NCI-H460 (cell line): ENCODE measurements at regions not wholly inside any gene's neighbourhood (a gene's known extent, or its start where the extent isn't known, plus 50 kb on each side); places are given as distances from the start of the nearest gene placed in this dataset.

Experiments used
- DNase-seq: peaks from one replicate; pipeline ENCODE4 v3.0.0-alpha.2; 2016; ENCODE audit warnings: low read depth; ENCODE audit errors: extremely low read depth

DNA sequence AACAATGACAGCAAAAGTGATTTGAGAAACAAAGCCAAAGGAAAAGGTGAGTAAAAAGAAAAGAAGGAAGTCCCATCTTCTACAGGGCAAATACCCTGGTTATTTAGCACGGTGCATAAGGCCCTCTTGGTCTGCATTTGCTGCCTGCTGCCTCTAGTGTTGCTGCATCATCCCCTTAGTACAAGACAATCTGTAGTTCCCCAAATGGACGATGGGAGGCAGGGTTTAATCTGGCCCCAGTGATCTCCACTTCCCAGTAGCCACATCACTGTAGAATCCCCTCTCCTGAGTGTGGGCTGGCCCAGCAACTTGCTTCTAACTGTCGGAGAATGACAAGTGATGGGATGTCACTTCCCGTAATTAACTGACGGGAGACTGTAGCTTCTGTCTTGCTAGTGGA, 85.1 kb downstream of the CTAGE1 start:
- no peak for DNase-seq

DNA sequence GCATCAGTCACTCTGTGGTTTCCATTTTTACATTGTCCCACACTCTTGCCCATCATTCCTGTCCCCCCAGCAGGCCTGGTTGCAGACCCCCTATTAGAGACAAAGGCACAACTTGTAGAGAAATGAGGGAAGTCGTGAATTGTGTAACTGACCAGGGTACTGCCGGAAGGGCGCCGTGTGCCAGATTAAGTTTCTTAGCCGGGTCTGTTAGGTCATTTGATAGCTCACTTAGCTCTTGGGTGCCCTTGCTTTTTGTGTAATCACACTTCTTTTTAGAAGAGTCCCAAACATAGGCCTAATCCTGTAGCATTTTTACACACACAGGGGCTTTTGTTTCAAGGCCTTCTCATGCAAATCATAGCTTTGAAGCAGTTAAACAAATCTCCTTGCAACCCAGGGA, 87.2 kb downstream of the CTAGE1 start:
- no peak for DNase-seq

DNA sequence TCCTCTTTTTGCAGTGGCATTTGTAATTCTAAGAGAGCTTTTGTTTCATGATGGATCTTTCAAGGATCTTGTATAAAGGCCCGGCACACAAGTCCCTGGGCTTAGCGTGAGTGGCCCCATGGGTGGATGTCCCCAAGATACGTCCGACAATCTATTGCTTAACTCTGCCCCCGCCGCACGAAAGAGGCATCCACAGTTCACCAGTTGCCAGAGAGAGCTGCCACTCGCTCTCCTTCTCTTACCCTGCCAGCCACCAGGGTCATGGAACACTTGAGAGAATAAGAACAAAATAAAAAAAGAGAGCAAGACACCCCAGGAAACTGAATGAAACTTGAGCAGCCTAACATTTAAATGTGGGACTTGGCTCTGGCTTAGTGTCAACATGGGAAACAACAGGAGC, 92.3 kb downstream of the CTAGE1 start:
- DNase-seq = no peak

DNA sequence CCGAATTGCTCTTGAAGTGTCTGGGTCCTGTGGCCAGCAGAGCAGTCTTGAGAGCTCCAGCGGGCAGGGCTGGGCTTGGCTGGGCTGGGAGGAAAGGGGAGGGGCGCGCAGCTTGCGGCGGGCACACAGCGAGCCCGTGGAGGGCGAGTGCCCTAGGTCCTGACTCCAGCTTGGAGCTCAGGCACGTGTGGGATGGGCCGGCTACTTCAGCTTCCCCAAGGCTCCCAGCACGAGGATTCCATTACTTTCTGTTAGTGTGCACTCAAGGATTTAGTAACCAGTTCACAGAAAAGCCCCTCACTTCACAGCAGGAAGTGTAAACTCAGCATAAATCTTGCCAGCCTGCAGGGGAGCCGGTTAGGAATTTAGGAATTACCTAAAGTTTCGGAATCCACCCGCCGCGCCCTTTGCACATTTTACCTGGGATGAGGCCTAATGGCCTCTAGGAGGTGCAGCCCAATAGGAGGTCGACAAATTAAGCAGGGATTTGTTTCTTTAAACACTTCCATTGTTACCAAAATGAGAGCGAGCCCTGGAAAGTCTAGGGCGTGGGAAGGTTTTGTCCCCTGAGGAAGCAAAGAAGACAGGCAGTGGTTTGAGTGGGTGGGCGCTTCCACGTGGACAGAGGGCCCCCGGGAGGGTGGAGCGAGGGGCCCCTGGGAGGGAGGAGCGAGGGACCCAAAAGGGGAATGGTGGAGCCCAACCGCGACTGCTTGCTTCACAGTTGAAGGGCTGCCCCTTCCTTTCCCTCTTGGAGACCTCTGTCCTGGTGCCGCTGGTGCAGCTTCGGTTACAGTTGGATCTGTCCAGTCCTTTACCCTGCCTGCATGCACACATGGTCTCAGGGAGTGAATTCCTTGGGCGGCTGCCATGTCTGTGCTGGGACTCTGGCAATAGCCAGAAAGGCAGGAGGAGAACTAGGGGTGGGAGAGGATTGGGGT, 93.3 kb downstream of the CTAGE1 start:
- no peak for DNase-seq

DNA sequence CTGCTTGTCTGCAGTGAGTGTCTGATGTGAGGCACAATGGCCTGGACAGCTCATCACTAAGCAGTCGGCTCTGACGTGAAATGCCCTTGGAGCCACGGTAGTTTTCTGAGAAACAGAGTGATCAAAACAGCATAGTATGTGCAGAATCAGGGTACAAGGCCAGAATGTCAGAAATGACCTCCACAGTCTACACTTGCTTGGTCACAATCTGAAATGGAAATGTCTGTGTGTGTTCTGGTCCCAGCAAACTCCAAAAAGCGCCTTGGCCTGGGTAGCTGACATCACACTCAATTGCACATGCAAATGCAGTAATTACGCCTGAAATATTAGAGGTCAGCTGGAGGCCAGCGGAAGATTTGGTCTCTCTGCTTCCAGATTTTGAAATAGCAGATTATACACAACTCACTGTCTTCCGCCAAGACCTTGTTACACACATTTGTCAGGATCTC, 95.4 kb downstream of the CTAGE1 start:
- no peak for DNase-seq

DNA sequence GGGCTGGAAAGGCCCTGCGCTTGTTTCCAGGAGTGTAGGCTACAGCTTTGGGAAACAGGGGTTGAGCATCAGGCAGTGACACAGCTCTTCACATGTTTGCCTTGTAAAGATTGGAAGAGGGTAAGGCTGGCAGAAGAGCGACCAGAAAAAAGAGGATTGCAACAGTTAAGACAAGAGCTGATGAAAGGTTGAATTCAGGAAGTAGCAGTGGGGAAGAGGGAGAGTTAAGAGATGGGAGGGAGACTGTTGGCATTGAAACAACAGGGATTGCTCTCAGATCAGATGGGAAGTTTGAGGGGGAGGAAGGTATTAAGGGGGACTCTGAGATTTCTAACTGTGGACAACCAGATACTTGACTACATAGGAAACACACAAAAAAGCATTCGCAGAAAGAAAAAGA, 96.9 kb downstream of the CTAGE1 start:
- no peak for DNase-seq

DNA sequence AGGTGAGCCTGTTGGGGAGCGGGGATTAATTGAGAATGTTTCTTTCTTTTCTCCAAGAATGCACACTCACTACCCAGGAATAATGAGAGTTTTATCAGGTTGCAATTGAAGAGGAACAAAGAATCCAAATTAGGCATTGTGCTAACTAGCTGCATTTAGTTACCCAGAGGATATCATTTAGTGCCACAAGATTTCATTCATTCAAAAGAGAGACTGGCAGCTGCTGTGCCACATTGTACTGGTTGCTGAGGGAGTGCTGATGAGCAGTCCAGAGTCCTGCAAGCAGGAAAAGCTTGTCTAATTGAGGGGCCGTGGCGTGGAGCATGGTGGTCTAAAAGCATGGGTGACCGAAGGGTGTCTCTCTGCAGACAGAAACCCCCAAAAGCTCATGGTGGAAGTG, 97.6 kb downstream of the CTAGE1 start:
- DNase-seq = no peak

DNA sequence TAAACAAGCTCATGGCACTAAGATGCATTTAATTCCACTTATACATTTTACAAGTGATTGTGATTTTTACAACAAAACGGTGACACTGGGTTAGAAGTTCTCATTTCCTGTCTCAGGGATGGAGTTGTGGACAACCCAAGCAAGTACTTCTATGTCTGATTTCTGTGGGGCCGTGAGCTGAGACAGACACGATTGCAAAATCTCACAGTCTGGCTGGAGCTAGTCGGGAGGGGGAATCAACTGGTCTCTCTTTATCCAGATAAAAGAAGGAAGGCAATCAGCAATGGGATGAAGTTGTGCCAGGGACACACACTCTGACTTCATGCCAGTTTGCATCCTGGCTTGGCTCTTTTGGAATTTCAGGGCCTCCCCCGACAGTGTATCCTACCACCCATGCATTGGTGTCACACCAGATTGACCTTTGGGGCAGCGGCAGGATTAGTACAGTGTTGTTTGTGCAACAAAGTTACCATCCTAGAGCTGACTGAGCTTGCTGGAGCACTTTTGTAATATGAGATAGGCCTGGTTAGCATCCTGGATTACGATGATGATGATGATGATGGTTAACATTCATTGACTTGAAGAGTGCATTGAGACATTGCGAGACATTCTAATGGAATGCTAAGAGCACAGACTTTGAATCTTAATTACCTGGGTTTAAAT, 98.8 kb downstream of the CTAGE1 start:
- DNase-seq = no peak

DNA sequence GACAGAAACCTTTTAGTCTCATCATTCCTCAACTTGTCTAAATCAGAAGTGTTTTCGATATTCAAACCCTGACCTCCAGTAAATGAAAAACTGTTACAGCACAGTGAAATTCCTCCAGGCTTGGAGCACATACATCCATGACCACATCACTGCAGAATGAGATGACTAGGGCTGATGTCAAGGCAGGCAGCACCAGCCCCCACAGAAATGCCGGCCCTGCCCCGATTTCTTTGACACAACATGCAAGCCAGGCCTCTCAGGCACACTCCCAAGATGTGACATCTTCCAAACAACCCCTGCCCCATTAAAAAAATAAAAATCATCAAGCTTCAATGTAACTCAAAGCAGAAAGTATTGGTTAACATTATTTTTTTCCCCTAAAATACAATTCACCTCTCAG, 103.3 kb downstream of the CTAGE1 start:
- DNase-seq = no peak

DNA sequence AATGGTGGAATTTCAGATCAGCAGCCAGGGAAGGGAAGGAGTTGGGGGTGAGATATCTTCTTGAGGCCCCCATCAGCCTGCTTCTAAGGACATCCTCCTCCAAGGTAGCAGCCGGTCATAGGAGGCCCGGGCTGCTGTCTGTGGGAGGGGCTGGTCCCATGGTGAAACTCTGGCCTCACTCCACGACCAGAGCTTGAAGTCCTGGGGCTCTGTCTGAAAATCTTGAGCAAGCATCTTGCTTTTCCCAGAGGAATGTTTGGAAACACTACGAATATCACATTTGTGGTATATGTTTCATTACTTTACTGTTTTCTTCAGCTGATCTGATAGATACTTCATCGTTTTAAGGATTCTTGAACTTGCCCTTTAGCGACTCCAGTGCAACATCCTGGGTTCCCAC, 103.7 kb downstream of the CTAGE1 start:
- no peak for DNase-seq

DNA sequence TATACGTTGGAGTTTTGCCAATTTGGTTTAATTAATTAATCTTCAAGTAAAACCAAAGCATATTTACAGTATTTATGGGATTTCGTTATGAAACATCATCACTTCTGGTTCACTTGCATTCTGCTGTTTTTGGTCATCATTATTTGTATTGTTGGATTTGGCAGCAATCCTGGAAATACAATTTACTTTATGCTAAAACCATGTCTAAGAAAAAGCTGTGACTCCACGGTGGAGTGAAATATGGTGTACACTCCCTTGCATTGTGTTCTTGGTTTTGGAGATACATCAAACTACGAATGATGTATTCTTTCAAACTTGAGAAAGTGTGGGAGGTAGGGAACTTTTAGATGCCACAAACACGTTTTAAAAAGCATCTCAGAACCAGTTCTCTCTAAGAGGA, 106.4 kb downstream of the CTAGE1 start:
- no peak for DNase-seq

DNA sequence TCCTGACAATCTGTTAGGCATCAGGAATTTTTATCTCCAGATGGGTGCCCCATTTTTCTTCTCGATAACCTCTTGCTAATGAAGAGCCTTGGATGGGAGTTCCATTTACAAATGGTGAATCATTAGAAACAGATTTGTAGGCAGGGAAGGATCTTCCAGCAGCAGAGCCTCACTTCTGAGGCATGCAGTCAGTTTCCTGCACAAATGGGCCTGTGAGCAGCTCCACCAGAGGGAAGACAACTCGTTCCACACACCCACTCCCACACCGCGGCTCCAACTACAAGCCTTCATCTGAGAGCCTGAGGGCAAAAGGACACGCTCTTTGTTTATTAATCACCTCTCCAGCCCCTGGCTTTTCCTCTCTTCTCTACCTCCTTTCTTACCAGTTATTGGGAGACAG, 108.5 kb downstream of the CTAGE1 start:
- DNase-seq = no peak

DNA sequence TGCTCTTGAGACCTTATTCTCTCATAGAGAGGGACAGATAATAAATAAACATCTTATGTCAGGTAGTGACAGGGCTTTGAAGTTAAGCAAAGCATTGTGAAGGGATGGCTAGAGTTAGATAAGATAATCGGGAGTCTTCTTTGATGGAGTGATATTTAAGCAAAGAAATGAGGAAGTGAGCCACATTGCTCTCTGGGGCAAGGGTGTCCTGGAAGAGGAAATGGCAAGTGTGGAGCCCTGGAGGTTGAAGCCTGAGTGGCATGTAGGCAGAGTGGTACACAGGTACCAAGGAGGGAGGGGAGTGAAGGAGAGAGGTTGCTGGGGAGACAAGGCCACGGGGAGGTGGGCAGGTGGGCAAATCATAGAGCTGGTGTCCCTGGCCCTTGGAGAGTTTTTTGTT, 110.2 kb downstream of the CTAGE1 start:
- no peak for DNase-seq

DNA sequence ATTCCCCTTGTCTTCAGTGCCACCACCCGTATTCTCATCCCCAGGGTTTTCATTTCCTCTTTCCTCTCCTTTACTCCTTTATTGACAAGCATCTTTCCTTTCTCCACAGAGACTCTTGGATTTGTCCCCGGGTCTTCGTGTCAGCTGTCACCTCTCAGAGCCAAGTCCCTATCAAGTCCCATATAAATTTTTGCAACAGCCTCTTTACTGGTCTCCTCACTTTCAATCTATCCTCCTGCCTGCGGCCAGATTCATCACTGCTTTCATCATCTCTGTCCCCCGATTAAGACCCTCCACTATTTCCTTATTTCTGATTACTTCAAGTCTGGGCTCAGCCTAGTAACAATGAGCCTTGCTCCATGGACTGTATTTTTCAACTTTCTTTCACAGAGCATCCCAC, 113.8 kb downstream of the CTAGE1 start:
- no peak for DNase-seq

DNA sequence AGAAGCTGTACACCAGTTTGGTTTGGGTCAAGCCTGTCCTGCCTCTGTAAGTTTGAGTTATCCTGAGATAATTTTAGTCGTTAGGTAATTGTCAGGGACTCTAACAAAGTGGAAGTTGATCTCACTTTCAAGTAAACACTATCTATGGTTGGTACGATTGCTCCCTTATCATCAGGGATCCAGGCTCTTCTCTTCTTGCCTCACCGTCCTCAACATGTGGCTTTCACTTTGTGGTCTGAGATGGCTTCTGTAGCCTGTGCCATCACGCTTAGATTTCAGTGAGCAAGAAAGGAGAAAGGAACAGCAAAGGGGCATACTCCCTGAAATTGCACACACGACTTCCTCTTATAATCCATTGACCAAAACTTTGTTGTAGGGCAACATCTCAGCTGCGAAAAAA, 115.6 kb downstream of the CTAGE1 start:
- DNase-seq = no peak

DNA sequence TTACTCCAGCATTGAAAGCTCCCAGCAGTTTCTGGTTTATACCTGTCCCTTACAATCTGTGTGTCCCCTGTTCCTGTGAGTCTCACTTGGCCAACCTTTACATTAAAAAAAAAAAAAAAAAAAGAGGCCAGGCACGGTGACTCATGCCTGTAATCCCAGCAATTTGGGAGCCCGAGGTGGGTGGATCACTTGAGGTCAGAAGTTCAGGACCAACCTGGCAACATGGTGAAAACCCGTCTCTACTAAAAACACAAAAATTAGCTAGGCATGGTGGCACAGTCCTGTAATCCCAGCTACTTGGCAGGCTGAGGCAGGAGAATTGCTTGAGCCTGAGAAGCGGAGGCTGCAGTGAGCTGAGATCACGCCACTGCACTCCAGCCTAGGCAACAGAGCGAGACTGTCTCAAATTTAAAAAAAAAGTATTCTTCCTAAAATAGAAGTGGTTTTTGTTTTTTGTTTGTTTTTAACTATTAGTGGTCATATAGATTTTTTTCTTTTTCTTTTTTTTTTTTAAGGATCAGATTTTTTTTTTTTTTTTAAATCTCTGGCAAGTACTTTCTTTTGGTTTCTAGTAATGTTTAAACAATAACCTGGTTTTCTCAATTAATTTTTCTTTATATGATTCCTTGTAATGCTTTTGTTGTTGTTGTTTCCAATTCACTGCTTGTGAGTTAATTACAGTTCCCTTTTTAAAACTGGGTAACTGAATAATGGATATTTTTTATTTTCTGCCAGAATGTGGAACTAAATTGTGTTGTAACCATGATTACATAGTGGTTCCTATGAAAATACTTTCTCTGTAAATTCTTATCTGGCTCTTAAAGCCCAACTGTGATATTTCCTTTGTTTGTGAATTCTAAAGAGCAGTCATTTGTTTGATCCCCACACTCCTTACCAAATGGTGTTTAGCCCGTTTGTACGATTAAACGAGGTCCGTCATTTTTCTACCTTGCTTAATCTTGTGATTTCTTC, 116.8 kb downstream of the CTAGE1 start:
- DNase-seq = no peak

DNA sequence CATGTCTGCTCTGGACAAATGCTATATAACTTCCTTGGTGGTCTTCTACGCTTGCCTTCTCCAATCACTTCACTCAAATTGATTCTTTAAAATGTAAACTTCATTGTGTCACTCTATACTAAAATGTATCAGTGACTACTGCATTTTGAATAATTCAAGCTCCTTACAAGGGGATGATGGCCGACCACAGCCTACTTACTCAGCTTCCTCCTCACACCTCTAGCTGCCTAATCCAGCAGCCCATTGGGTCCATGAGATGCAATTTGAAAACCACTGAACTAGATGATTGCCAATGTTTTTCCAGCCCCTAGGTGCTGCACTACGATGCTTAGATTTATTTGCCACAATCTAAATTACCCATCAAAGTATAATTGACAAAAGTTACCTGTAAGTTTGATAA, 120.7 kb downstream of the CTAGE1 start:
- no peak for DNase-seq

DNA sequence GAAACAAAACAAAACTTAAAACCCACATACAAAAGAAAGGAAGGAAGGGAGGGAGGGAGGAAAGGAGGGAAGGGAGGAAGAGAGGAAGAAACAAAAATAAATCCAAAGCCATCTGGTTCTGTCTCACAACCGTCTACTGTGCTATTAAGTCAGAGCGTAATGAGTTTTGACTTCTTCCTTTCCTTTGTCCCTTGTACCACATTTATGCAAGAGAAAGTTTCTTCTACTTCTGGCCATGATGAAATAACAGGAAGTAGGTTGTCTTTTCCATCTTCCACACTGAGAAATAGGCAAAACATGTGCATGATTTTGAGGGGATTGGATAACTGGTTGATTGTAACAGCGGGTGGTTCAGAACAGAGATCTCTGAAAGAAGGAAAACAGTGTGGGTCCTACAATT, 121.4 kb downstream of the CTAGE1 start:
- no peak for DNase-seq

DNA sequence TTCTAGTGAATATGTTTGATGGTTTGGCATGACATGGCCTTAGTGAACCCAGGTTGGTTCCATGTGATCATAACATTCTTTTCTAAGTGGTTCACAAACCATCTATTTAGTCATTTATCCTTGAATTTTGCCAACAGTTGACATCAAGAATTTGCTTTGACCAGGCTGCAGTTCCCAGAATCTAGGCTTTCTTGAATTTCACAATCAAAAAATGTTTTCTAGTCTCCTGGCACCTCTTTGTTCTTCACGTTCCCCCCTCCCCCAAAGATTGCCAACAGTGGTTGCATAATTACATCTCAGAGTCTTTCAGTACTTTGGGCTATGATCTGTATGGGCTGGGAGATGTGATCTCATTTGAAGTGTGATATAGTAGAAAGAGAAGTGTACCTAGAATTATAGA, 124.0 kb downstream of the GATA6 start:
- no peak for DNase-seq

DNA sequence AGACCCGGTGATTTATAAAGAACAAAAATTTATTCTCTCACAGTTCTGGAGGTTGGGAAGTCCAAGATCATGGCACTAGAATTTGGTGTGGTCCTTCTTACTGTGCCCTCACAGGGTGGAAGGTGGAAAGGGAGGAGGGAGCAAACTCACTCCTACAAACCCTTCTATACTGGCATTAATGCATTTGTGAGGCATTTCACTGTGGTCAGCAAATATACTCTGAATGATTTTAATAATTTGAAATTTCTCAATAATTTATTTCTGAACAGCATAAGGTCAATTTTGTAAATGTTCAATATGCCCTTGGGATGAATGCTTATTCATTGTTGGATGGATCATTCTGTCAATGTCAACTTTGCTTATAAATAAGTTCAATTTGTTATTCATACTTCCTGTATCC, 120.6 kb downstream of the GATA6 start:
- no peak for DNase-seq

DNA sequence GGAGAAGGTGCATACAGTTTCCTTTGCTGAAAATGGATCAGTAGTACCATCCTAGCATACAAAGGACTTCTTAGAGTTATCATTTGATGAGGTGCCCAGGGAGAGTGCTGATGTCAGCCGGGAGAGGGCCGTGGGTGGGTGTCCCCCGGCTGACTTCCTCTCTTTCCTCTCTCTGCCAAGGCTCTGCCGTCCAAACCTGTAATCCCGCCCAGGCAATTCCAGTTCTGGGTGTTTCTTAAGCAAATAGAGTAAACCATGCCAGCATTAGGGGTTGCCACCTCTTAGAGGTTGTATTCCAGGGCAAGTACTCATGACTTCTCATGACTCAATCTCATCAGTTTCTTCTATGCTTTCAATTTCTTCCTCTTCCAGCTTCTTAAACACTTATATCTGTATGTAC, 117.2 kb downstream of the GATA6 start:
- no peak for DNase-seq
